Activated CD4-positive, alpha-beta T cell treated with anti-CD3 and anti-CD28 coated beads, Interleukin-2, amount 50 U/mL, for 16 hours (primary cell): ENCODE measurements at regions not wholly inside any gene's neighbourhood (a gene's known extent, or its start where the extent isn't known, plus 50 kb on each side); places are given as distances from the start of the nearest gene placed in this dataset.
"Not testable (repeated sequence)": the region's sequence is repeated elsewhere in the genome, so short reads cannot be mapped to it uniquely, and the experiment has no call there.

ENCODE experiments used
- DNase-seq: peaks from one replicate; pipeline ENCODE4 v3.0.0-alpha.2; 2020

DNA sequence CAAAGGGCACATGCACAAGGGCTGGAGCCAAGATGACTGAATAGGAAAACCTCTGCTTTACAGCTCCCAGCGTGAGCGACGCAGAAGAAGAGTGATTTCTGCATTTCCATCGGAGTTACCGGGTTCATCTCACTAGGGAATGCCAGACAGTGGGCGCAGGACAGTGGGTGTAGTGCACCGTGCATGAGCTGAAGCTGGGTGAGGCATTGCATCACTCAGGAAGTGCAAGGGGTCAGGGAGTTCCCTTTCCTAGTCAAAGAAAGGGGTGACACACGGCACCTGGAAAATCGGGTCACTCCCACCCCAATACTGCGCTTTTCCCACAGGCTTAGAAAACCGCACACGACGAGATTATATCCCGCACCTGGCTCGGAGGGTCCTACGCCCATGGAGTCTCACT, 64.5 kb upstream of the HTR1E start:
- not testable (repeated sequence) for DNase-seq

DNA sequence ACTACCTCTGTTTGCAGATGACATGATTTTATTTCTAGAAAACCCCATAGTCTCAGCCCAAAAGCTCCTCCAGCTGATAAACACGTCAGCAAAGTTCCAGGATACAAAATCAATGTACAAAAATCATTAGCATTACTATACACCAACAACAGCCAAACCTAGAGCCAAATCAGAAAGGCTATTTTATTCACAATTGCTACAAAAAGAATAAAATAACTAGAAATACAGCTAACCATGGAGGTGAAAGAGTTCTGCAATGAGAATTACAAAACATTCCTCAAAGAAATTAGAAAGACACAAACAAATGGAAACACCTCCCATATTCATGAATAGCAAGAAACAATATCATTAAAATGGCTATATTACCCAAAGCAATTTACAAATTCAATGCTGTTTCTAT, 65.6 kb upstream of the HTR1E start:
- no peak for DNase-seq

DNA sequence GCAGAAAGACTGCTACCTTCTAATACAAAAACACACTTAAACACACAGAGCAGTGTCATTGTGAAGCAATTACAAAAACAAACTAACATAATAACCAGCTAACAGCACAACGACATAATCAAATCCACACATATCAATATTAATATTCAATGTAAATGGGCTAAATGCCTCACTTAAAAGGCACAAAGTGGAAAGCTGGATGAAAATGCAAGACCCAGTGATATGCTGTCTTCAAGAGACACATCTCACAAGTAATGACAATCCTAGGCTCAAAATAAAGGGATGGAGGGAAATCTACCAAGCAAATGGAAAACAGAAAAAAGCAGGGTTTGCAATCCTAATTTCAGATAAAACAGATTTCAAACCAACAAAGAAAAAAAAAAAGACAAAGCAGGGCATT, 67.8 kb upstream of the HTR1E start:
- DNase-seq: no peak

DNA sequence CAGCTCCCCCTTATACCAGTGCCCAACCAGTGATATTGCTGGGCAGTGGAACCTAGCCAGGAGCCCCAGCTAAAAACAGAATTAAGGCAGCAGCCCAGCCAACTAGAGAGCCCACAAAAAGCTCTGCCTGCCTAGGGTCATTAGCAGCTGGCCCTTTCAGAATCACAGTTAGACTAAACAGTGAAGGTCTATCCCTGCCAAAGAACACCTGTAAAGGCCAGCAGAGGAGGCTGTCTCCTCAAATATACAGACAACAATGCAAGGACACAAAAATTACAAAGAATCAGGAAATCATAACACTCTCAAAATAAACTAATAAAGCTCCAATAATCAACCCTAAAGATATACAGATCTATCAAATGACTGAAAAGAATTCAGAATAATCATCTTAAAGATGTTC, 77.8 kb upstream of the HTR1E start:
- DNase-seq: no peak

DNA sequence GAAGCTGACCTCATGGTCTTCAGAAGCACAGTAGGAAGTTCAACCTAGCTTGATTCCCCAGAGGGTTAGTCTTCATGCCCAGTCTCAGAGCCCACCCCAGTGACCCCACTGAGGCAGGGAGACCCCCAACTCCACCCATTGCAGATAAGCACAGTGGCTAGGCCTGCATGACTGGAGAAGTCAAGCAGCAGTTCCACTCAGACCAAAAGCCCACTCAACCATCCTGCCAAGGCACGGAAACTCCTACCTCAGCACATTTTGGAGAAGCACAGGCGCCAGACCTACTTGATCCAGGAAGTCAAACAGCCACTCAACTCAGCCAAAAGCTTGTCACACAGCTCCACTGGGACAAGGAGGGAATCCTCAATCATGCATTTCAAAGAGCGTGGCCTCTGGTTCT, 78.4 kb upstream of the HTR1E start:
- DNase-seq: no peak

DNA sequence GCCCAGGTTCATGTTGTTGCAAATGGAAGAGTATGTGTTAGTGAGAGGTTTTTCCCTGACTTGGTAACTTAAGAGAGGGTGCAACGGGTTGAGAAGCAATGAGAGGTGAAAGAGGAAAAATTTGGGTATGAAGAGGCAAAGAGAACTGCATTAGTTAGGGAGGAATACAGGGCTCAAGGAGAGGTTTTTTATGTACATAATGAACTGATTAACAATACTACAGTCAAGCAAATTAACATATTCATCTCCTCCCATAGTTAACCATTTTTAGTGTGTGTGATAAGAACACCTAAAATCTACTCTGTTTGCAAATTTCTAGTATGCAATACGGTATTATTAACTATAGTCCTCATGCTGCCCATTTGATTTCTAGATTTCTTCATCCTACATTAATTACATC, 79.5 kb upstream of the HTR1E start:
- no peak for DNase-seq

DNA sequence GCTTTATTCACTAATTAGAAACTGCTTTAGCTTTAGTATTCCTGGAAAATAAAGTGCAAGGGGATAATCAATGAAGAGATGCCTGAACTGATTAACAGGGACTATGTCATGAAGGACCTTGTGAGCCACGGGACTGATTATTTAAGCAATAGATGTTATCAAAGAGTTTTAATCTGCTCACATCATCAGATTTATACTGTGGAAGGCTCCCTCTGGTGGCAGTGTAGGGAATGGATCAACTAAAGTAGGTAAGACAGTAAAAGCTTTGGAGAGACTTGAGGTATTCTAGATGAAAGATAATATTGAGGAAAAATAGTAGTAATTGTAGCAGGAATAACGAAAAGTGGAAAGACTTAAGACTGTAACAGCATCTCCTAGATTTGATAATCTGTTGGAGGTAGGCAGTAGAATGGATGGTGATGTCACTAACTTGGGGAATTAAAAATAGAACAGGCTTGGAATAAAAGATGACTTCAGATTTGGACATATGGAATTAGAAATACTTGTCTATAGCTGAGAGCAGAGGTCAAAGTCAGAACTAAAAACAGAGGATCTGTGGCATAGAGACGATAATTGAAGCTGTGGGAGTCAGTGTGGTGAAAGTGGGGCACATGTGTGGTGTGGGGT, 80.3 kb upstream of the HTR1E start:
- DNase-seq: peak; percentile 41

DNA sequence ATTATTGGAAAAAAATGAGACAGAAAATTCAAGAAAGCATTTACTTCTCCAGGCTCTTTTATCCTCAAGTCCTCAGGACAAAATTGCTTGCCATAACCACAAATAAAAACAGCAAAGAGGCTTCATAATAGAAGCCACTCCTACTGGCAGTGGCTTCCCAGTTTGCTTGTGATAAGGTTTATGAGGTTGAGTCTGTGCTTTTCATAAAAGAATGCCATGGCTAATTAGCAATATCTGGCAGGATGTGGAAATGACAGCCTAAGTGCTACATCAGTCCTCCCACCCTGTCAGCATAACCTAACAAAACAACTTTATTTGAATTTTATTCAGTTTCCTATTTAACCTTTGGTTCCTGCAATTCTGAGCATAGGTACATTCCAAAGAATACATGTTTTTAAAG, 80.9 kb upstream of the HTR1E start:
- no peak for DNase-seq

DNA sequence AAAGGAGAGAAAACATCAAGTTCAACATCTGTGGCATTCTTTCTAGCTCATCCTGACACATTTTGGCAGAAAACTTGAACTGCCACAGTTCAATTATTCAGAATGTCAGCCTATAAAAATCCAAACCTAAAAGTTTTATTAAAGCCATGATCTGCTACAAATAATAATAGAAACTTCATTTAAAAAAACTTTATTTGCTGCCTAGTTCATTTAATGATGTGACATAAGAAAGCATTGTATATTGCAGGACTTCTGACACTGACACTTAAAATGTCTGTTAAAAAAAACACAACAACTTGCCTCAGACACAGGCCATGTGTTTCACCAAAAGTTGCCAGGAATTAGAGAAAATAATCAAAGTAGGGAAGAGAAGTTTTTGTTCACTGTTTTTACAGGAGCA, 88.3 kb upstream of the HTR1E start:
- no peak for DNase-seq

DNA sequence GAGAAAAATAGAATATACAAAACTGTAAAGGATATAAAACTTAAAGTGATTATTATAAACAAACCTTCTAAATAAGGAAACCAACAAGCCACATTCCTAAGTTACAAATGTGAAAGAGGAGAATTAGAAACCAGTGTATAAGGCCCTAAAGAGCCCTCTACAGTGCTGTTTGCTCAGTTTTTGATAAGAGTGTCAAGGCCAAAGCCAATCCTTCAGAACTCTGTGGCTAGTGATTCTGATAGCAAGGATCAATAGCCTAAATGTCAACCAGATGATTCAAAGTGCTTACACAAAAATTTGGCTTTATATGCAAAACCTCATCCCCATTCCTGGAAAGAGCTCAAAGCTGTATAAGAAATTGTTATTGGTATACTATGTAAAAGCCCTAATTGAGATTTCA, 104.6 kb upstream of the HTR1E start:
- DNase-seq: no peak

DNA sequence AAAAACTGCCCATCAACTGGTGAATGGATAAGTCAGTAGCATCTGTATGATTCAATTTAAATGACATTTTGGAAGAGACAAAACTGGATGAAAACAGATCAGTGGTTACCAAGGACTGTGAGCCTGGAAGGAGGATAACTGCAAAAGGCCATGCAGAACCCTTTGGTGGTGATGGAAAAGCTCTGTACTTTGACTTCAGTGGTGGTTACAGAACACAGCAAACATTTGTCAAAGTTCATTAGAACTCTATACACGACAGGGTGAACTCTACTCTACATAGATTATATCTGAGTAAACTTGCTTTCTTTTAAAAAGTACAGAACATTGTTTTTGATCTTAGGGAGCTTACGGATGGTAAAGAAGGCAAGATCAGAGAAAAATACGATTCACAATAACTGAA, 111.9 kb upstream of the HTR1E start:
- no peak for DNase-seq

DNA sequence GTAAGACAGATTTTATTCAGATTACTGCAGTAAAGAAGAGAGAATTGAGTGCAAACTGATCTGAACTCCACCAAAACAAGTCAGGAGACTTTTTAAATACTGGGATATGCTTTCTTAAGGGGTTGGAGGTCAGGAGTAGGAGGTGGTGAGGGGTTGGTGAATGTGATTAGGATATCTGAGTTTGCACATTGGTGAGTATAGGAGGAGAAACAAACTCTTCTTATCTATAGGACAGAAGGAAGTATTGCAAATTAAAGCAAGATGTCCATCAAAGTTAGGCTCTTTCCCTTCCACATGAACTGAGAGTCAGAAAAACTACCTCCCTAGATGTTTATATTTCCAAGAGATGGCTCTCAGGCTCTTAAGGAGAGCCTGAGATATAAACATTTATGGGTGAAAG, 114.6 kb upstream of the HTR1E start:
- no peak for DNase-seq

DNA sequence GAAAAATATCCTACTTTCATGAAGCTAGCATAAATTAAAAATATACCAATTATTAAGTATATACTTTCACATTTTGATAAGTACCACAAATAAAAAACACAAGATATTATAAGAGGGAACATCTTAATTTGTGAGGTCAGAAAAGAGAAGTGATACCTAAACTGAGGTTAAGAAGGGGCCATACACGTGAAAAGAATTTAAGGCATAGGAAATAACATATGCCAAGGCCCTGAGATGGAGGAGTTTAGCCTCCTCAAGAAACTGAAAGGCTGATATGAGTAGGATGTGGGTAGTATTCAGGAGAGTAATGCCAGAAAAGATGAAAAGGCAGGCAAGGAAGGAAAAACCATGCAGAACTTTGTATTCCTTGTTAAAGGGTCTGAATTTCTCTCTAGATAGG, 116.6 kb upstream of the HTR1E start:
- no peak for DNase-seq

DNA sequence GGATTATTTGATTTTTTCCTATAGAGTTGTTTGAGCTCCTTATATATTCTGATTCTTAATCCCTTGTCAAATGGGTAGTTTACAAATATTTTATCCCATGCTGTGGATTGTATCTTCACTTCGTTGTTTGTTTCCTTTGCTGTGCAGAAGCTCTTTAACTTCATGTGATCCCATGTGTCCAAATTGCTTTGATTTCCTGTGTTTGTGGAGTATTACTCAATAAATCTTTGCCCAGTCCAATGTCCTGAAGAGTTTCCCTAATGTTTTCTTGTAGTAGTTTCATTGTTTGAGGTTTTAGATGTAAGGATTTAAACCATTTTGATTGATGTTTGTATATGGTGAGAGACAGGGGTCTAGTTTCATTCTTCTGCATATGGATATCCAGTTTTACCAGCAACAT, 143.7 kb upstream of the HTR1E start:
- DNase-seq: no peak

DNA sequence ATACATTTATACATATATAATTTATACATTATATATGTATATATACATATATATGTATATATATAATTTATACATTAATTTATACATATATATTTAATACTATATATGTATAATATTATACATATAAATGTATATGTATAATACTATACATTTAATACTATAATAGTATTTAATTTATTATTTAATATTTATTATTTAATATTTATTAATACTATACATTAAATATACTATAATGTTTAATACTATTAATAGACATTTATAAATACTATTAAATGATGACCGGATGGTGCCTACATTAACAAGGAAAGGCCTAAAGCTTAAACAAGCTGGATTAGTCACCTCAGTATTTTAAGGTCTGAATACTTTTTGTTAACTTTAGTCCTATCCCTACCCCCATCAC, 145.9 kb upstream of the HTR1E start:
- DNase-seq: no peak

DNA sequence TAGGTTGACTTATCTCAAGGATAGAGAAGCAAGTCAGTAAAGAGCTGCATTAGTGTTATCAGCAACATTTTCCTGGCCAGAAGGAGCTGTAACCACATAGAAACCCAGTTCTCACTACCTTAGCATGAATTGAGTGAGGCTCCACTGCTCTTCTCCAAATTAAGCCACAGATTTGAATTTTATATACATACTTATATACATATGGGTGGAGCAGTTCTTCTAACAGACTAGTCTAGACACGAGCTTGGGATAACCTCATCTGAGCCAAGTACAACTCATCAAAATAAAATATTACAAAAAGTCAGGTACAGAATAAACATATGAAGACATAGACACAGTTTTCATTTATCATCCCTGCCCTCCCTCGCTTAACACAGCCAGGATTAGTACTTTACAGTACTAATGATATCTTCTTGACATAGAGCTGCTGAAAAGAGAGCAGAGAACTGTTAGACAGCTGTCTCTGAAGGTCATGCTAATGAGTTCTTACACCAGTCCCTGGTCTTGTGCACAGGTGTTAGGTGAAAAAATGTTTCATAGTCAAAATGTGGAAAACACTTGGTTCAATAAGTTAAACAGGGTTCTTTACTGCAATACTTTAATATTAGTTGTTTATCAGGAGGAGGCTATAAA, 147.4 kb upstream of the HTR1E start:
- no peak for DNase-seq

DNA sequence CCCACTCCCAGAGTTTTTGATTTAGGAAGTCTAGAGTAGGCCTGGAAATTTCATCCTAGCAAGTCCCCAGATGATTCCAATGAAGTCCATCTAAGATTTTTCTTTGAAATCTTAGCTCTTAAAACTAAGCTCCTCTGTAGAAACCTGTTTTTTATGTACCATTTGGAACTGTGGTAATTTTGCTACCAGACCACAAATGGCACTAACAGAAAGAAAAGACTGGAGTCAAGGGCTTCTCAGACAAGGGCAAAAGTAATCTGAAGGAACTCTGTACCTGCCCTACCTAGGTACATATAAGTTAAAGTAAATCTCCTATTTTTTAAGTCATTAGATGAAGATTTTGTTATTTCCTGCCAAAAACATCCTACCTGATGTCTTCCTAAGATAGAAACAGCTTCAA, 155.0 kb upstream of the HTR1E start:
- no peak for DNase-seq

DNA sequence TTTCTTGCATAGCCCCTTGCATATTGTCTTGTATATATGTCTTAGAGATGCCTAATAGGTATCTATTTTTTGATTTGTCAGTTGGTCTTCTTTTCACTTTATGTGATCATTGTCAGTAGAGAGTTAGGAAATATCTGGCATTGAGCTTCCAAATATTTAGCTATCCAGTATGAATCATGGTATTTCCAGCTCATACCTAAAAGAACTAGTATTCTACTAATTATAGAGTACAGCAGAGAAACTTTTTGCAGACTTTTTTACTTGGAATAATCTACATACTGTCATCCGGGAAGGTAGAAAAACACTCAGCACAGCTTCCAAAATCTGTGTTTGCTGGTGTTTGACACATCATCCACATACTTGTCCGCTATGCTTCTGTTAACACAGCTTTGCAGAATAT, 156.4 kb upstream of the HTR1E start:
- no peak for DNase-seq

DNA sequence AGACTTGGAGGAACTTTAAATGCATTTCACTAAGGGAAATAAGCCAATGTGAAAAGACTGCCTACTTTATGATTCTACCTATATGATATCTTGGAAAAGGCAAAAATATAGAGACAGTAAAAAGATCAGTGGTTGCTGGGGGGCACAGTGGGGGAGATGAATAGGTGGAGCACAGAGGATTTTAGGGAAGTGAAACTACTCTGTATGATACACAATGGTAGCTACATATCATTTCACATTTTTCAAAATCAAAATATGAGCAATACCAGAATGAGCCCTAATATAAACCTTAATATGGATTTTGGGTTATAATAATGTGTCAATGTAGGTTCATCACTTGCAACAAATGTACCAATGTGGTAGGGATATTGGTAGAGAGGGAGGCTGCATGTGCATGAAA, 161.4 kb upstream of the HTR1E start:
- no peak for DNase-seq

DNA sequence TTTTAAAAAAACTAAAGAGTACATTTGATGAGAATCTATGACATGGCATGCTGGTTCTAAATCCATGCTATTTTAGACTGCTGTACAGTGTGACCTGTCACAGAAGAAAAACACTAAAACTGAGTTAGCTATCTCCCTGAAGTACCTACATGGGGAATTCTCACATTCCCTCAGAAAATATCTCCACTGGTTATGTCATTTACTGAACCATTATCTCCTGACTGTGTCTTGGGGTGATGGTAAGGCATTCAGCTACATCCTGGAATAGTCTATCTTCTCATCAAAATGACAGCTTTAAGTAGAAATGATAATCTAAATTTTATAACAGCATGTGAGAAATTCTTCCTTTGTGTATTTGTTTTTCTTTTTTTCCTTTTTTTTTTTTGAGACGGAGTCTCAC, 172.1 kb upstream of the HTR1E start:
- no peak for DNase-seq

DNA sequence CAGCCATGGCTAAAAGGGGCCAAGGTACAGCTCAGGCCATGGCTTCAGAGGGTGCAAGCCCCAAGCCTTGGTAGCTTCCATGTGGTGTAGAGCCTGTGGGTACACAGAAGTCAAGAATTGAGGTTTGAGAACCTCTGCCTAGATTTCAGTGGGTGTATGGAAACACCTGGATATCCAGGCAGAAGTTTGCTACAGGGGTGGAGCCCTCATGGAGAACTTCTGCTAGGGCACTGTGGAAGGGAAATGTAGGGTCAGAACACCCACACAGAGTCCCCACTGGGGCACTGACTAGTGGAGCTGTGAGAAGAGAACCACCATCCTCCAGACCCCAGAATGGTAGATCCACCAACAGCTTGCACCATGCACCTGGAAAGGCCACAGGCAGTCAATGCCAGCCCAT, 177.4 kb upstream of the HTR1E start:
- not testable (repeated sequence) for DNase-seq

DNA sequence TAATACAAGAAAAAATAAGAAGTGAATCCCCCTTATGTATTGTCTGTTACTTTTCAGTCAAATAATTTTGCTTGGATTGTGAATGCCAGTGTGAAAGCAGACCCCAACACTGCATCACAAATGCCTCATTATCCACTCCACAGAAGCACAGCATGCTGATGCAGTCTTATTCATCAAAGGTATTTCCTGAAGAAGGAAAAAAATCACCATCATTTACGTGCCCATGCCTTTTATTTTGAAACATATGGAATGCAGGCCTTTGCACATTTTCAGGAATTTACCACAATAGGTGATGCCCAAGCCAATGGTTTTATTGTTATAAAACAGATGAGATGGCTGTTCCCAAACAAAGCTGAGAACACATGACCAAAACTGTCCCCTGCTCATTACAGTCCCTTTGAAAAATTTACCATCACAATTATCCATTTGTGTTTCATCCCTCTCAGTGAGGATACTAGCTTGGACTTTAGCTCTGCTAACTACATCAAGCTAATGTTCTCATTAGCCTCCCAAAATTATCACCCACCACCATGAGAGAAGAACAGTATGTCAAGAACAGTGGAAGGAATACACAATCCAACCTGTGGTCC, 180.6 kb upstream of the HTR1E start:
- no peak for DNase-seq

DNA sequence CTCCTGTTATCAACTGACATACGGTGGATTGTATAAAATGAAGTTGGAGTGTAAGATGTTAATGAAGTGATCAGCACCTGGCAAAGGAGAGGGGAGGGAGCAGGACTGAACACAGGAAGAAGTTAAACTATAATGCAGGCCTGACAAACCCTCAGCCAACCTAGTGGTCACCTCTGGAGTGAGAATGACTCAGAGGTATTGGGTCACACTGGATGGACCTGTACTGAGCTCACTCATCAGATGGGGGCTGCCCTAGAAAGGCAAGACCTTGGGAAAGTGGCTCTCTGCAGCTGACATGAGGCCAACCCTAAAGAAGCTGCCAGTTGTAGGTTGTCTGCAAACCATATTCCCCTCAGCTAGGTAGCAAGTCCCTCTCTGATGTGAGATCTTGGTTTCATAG, 193.3 kb upstream of the HTR1E start:
- no peak for DNase-seq

DNA sequence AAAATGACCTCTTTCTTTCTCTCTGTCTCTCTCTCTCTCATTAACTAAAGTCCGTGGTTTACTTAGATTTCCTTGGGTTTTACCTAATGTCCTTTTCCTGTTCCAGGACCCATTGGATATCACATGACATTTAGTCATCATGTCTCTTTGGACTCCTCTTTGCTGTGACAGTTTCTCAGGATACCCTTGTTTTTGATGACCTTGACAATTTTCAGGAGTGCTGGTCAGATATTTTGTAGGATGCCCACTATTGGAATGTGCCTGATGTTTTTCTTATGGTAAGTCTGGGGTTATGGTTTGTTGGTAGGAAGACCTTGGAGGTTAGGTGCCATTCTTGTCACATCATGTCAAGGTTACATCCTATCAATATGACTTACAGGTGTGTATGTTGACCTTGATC, 199.2 kb upstream of the HTR1E start:
- DNase-seq: no peak

DNA sequence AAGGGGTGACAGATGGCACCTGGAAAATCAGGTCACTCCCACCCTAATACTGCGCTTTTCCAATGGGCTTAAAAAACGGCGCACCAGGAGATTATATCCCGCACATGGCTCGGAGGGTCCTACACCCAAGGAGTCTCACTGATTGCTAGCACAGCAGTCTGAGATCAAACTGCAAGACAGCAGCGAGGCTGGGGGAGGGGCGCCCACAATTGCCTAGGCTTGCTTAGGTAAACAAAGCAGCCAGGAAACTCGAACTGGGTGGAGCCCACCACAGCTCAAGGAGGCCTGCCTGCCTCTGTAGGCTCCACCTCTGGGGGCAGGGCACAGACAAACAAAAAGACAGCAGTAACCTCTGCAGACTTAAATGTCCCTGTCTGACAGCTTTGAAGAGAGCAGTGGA, 205.7 kb upstream of the HTR1E start:
- DNase-seq: not testable (repeated sequence)
